Stimulated activated CD8-positive, alpha-beta memory T cell treated with anti-CD3 and anti-CD28 coated beads, Interleukin-4, amount 100 ng/mL, for 48 hours (primary cell): ENCODE measurements at regions not wholly inside any gene's neighbourhood (a gene's known extent, or its start where the extent isn't known, plus 50 kb on each side); places are given as distances from the start of the nearest gene placed in this dataset.
"Not testable (repeated sequence)": the region's sequence is repeated elsewhere in the genome, so short reads cannot be mapped to it uniquely, and the experiment has no call there.

Experiments
- DNase-seq: peaks from one replicate; pipeline ENCODE4 v3.0.0-alpha.2; 2020

DNA sequence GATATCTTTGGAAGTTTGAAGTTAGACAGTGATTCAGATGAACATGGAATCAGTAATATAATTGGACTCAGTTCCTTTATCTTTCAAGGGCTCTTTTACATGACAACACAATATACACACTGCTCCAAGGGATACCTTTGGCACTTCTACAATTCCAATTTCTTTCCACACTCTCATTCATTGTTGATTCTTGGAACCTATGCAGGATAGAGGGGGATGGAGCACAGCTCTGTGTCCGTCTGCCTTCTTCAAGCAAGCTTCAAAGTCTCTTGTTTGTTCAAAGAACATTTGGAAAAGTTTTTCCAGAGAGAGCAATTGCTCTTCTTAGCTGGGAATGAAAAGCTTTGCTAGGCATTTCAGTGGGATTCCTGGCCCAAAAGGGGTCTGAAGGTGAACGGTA, 276.2 kb upstream of the ZEB2 start:
- DNase-seq, result no peak

DNA sequence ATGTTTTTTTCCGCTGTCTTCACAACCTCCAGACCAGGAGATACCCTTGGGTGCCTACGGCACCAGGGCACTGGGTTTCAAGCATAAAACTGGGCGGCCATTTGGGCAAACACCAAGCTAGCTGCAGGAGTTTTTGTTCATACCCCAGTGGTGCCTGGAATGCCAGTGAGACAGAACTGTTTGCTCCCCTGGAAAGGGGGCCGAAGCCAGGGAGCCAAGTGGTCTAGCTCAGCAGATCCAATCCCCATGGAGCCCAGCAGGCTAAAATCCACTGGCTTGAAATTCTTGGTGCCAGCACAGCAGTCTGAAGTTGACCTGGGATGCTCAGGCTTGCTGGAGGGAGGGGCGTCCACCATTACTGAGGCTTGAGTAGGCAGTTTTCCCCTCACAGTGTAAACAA, 265.3 kb upstream of the ZEB2 start:
- no peak for DNase-seq

- no peak for DNase-seq
Measured at GRCh38 chr2:144780983-144781382, 261.1 kb upstream of the ZEB2 start.

DNA sequence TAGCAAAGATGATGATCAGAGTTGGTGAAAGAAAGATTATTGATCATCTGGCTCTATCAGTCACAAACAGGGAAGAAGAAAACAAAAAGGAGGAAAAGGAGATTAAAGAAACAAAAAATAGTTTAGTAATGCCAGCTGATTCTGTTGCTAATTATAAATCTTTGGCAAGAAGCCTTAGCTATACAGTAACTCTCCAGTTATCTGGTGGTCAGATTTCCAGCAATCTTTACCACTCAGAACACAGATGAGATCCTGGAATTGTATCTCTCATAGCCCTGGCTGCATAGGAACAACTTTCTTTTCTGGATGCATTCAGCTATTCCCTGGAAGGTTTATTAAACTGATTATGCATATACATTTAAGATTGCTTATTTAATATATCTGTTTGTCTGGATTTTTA, 256.8 kb upstream of the ZEB2 start:
- DNase-seq, result no peak

DNA sequence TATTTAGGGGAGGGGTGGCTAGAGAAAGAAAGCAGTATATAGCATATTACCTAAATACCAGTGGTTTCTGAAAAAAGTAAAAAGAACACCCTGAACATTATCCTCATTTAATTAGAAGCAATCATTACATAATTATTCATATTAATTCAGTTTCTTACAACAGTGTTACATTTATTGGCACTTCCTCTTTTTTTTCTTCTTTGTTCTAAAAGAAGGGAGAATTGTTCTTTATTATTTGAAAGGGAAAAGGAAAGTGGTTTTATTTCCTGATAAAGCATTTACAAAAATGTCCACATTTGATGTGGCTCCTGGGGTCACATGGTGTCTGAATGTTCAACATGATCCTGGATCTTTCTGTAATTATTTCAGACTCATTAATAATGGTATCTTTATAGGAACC, 254.9 kb upstream of the ZEB2 start:
- DNase-seq, result no peak

DNA sequence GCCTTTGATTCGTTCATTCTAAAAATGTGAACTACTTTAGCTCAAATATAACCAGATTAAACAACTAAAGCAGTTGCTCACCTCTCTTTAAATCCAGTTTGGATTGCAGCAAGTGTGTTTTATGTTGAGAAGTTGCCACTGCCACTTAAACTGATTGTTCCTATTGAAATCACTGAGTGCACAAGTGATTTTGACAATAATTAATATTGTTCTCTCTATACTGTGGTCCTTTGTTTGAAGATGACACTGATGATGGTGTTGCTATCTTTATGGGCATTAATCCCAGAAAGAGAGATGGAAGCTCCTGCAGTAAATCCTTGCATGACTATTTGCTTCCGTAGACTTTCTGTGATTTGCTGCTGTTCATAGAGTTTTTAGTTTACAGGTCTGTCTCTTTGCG, 251.4 kb upstream of the ZEB2 start:
- DNase-seq, result no peak

GRCh38 chr2:144770616-144771230, 250.8 kb upstream of the ZEB2 start:
- DNase-seq, result no peak

DNA sequence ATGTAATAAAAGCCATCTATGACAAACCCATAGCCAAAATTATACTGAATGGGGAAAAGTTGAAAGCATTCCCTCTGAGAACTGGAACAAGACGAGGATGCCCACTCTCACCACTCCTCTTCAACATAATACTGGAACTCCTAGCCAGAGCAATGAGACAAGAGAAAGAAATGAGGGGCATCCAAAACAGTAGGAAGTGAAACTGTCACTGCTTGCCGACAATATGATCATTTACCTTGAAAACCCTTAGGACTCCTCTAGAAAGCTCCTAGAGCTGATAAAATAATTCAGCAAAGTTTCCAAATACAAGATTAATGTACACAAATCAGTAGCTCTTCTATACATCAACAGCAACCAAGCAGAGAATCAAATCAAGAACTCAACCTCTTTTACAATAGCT, 241.0 kb upstream of the ZEB2 start:
- DNase-seq, result not testable (repeated sequence)

- DNase-seq, result no peak
Measured at GRCh38 chr2:144759746-144760145, 239.8 kb upstream of the ZEB2 start.

- not testable (repeated sequence) for DNase-seq
Measured at GRCh38 chr2:144758196-144758595, 238.3 kb upstream of the ZEB2 start.

DNA sequence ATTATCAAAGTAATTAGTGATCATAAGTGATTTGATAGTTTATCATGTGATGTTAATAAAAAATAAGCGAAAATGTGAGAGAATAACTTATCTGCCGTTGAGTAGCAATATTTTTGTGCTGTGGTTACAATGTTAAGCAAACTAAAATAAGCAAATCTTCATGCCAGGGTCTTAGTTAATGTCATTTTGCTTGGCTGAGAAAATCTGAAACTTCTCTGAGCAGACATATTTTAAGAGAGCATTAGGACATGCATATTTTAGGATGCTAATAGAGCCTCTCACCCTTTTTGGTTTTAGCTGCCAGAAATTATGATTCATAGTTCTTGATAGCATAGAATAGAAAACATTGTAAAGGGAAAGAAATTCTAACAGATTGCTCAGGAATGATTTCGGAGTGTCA, 233.5 kb upstream of the ZEB2 start:
- DNase-seq, result no peak

DNA sequence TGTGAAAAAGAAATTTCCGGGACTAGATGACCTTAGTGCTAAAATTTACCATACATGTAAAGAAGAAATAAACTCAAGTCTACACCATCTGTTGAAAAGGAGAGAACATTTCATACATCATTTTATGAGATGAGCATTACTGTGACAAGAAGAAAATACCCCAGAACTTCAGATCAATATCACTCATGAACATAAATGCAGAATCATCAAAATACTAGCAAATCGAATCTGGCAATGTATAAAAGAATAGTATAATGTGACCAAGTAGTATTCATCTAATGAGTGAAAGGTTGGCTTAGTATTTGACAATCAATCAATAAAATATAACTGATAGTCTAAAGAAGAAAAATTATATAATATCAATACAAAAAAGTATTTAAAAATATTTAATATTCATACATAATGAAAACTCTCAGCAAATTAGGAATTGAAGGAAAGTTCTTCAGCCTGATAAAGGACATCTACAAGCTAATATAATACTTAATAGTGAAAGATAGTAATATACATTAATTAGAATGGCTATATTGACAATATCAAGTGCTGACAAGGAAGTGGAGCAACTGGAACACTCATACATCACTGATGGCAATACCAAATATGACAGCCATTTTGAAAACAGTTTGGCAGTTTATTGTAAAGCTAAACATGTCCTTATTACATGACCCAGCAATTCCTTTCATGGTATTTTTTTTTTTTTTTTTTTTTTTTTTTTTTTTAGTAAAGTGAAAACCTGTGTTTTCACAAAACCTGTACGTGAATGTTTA, 231.4 kb upstream of the ZEB2 start:
- DNase-seq, result no peak

GRCh38 chr2:144749188-144749587, 229.3 kb upstream of the ZEB2 start:
- DNase-seq, result no peak

DNA sequence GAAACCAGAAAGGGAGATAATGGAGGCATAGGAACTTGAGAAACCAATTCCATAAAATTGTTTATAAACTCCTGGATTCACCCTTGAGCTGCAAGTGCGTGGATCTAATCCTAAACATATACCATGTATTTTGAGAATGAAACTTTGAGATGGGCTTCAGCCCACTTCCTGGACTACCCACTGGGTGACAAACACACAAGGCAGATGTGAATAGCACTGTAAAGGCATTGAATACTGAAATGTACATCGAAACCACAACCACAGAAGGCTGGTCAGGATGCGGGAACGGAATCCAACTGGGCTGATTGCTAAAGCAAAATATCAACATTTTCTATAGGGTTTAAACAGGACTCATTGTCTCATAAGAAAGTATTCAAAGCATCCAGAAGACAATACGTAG, 228.5 kb upstream of the ZEB2 start:
- DNase-seq, result no peak

DNA sequence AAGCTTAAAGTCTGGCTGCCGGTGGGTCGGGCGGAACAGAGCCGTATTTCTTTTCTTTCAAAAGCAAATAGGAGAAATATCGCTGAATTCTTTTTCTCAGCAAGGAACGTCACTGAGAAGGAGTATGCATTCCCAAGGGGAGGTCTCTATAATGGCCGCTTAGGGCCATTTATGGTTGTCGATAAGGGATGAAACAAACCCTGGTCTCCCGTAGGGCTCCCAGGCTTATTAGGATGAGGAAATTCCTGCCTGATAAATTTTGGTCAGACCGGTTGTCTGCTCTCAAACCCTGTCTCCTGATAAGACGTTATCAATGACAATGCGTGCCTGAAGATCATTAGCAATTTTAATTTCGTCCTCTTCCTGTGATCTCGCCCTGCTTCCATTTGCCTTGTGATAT, 227.7 kb upstream of the ZEB2 start:
- DNase-seq, result no peak

- DNase-seq, result no peak
Measured at GRCh38 chr2:144745424-144745823, 225.5 kb upstream of the ZEB2 start.

- DNase-seq, result no peak
Measured at GRCh38 chr2:144738749-144739148, 218.8 kb upstream of the ZEB2 start.

GRCh38 chr2:144730711-144731110, 210.8 kb upstream of the ZEB2 start:
- DNase-seq, result no peak

GRCh38 chr2:144724460-144724859, 204.5 kb upstream of the ZEB2 start:
- not testable (repeated sequence) for DNase-seq

DNA sequence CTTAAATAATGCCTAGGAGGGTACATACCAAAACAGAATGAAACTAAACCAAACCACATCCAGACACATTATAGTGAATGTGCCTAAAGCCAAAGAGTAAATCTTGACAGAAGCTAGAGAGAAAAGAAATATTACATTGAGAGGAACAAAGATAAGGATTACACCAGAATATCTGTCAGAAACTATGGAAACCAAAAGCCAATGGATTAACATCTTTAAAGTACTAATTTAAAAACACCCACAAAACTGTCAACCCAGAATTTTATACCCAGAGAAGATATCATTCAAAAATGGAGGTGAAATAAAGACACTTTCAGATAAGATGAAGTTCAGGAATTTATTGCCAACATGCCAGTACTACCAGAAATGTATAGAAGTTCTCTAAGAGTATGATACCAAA, 198.5 kb upstream of the ZEB2 start:
- DNase-seq, result no peak

GRCh38 chr2:144715992-144716391, 196.1 kb upstream of the ZEB2 start:
- DNase-seq, result no peak

- DNase-seq, result no peak
Measured at GRCh38 chr2:144713410-144713809, 193.5 kb upstream of the ZEB2 start.

- DNase-seq, result no peak
Measured at GRCh38 chr2:144712550-144712940, 192.6 kb upstream of the ZEB2 start.

DNA sequence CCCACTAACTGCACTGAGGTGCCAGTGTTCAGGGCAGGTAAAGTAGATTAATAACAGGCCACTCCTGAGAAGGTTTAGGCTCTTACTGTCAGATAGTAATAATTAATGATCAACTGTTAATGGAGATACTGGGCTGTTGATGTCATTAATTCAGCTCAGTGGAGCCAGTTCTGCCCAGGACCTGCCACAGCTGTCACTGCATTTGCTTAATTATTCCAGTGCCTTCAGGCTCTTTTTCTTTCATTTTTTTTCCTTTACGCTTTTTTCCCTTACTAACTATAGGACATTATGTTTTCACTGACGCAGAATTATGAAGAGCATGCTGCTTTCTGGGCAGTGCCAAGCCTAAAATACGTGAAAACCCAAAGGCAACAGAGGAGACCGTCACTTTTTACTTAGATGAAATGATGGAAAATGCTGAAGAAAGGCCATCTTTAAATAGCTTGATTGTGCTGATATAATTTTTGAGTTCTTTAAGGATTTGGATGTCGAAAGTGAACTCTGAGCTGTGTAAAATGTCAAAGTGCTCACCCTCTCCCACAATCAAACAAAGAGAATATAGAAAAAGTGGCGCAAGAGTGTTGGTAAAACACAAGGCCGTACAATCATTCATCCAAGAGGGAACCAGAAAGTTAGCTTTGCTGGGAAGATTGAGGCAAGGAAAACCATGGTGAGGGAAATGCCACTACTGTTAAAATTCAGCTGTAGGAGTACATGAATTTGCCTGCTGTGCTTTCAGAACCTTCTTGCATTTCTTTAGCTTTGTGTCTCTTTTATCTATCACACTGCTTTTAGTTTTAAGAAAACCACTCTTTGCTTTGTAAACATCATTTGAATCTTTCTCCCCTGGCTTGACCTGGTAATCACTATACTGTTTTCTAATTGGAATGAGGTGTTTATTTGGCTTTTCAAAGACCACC, 192.0 kb upstream of the ZEB2 start:
- no peak for DNase-seq
